IMR-90 (cell line): ENCODE measurements at regions not wholly inside any gene's neighbourhood (a gene's known extent, or its start where the extent isn't known, plus 50 kb on each side); places are given as distances from the start of the nearest gene placed in this dataset.
"Not testable (repeated sequence)": the region's sequence is repeated elsewhere in the genome, so short reads cannot be mapped to it uniquely, and the experiment has no call there.

Source experiments
- ATAC-seq: fragments of 200-7000 bp; cut with Tn5 transposase; 2 replicates; pipeline ENCODE4 v1.9.1; 2020; ENCODE audit warnings: low read depth, mild to moderate bottlenecking, moderate library complexity
- BruUV-seq: library from RNA; stranded (reverse); fragments of 400-500 nt; replicated peaks from 2 replicates; lab custom pipeline; 2021; lab: Mats Ljungman, UMichigan
- CTCF ChIA-PET: fragments of 300-600 bp; formaldehyde crosslinking; extraction: SDS; loops from one replicate; lab custom pipeline; 2021; ENCODE audit warnings: antibody characterized with exemption; lab: Yijun Ruan, JAX
- POLR2A ChIA-PET: fragments of 300-600 bp; sonication (Branson Sonifier 250); formaldehyde crosslinking; loops from one replicate; lab custom pipeline; 2022; ENCODE audit warnings: antibody characterized with exemption; ENCODE audit not compliant: unreplicated experiment; lab: Charles Lee
- DNase-seq: peaks from one replicate; pipeline ENCODE4 v3.0.0; 2013
- H2AFZ ChIP-seq: replicated peaks from 2 replicates; pipeline ENCODE3; 2013; ENCODE audit warnings: low read length, mild to moderate bottlenecking; ENCODE audit not compliant: poor library complexity
- H2AK5ac ChIP-seq: 2 replicates; pipeline ENCODE4 v1.6.1; 2013; ENCODE audit warnings: low read depth, low read length, inconsistent platforms
- H2AK9ac ChIP-seq: replicated peaks from 2 replicates; pipeline ENCODE3; 2013; ENCODE audit warnings: mild to moderate bottlenecking, low read depth, low read length, moderate library complexity; ENCODE audit not compliant: poor library complexity
- H2BK120ac ChIP-seq: 2 replicates; pipeline ENCODE4 v1.6.1; 2013; ENCODE audit warnings: low read depth, low read length, inconsistent platforms
- H2BK15ac ChIP-seq: 3 replicates; pipeline ENCODE4 v1.6.1; 2013; ENCODE audit warnings: low read depth, low read length, inconsistent platforms
- H2BK20ac ChIP-seq: 2 replicates; pipeline ENCODE4 v1.6.1; 2013; ENCODE audit warnings: low read depth, mild to moderate bottlenecking, inconsistent platforms, low read length, moderate library complexity
- H2BK5ac ChIP-seq: 2 replicates; pipeline ENCODE4 v1.6.1; 2013; ENCODE audit warnings: mild to moderate bottlenecking, low read depth, low read length, inconsistent platforms; ENCODE audit not compliant: poor library complexity, severe bottlenecking
- H3K14ac ChIP-seq: replicated peaks from 2 replicates; pipeline ENCODE4 v1.6.1; 2013; ENCODE audit warnings: low read depth, low read length, inconsistent platforms
- H3K18ac ChIP-seq: 2 replicates; pipeline ENCODE4 v1.6.1; 2013; ENCODE audit warnings: low read depth, low read length, control low read depth
- H3K23ac ChIP-seq: 2 replicates; pipeline ENCODE4 v1.6.1; 2013; ENCODE audit warnings: low read depth, low read length, inconsistent platforms
- H3K27ac ChIP-seq: 2 replicates; pipeline ENCODE4 v1.5.1; 2013; ENCODE audit warnings: mild to moderate bottlenecking, control low read depth, low read length; ENCODE audit not compliant: insufficient read depth
- H3K27me3 ChIP-seq: 2 replicates; pipeline ENCODE4 v1.6.1; 2013; ENCODE audit warnings: low read length; ENCODE audit not compliant: control insufficient read depth, insufficient read depth
- H3K36me3 ChIP-seq: 2 replicates; pipeline ENCODE4 v1.6.1; 2013; ENCODE audit warnings: low read length, mixed read lengths; ENCODE audit not compliant: control insufficient read depth, insufficient read depth
- H3K4ac ChIP-seq: 2 replicates; pipeline ENCODE4 v1.6.1; 2013; ENCODE audit warnings: low read depth, low read length, inconsistent platforms
- H3K4me1 ChIP-seq: 2 replicates; pipeline ENCODE4 v1.6.1; 2013; ENCODE audit warnings: low read length, mixed read lengths; ENCODE audit not compliant: control insufficient read depth, insufficient read depth
- H3K4me2 ChIP-seq: 2 replicates; pipeline ENCODE4 v1.6.1; 2013; ENCODE audit warnings: low read depth, mild to moderate bottlenecking, control low read depth, low read length, moderate library complexity
- H3K4me3 ChIP-seq: 2 replicates; pipeline ENCODE4 v1.5.1; 2013; ENCODE audit warnings: low read depth, mild to moderate bottlenecking, control low read depth, low read length, moderate library complexity; ENCODE audit not compliant: insufficient read depth
- H3K56ac ChIP-seq: 2 replicates; pipeline ENCODE4 v1.6.1; 2013; ENCODE audit warnings: low read length, inconsistent platforms; ENCODE audit not compliant: insufficient read depth; ENCODE audit errors: extremely low read depth
- H3K79me1 ChIP-seq, 2 experiments: 2 replicates each; pipeline ENCODE4 v1.6.1; 2013; ENCODE audit warnings: low read length in 2 of 2, inconsistent platforms in 1 of 2, low read depth in 1 of 2
- H3K9ac ChIP-seq: 2 replicates; pipeline ENCODE4 v1.6.1; 2013; ENCODE audit warnings: low read depth, low read length, control low read depth
- H3K9me1 ChIP-seq: 2 replicates; pipeline ENCODE4 v1.6.1; 2013; ENCODE audit warnings: low read length, inconsistent platforms; ENCODE audit not compliant: insufficient read depth
- H3K9me3 ChIP-seq: 2 replicates; pipeline ENCODE4 v1.6.1; 2013; ENCODE audit warnings: low read length; ENCODE audit not compliant: control insufficient read depth, insufficient read depth
- H4K20me1 ChIP-seq: 2 replicates; pipeline ENCODE4 v1.6.1; 2013; ENCODE audit warnings: low read length, inconsistent platforms; ENCODE audit not compliant: insufficient read depth
- H4K5ac ChIP-seq: 2 replicates; pipeline ENCODE4 v1.6.1; 2013; ENCODE audit warnings: mild to moderate bottlenecking, low read depth, low read length, control low read depth
- H4K8ac ChIP-seq, 2 experiments: 2 replicates each; pipeline ENCODE4 v1.6.1; 2013; ENCODE audit warnings: low read depth in 2 of 2, low read length in 2 of 2, control low read depth in 1 of 2, inconsistent platforms in 1 of 2
- H4K91ac ChIP-seq: 2 replicates; pipeline ENCODE4 v1.6.1; 2013; ENCODE audit warnings: low read depth, low read length, inconsistent platforms; ENCODE audit not compliant: insufficient read depth
- MAFK ChIP-seq: IDR thresholded peaks from 2 replicates; pipeline ENCODE4 v1.6.1; 2012; ENCODE audit warnings: low read depth, low read length, improper control_type of control experiment
- MAZ ChIP-seq: IDR thresholded peaks from 2 replicates; pipeline ENCODE4 v1.6.1; 2012; ENCODE audit warnings: low read depth, mild to moderate bottlenecking, low read length, improper control_type of control experiment, moderate library complexity, borderline replicate concordance
- RCOR1 ChIP-seq: IDR thresholded peaks from 2 replicates; pipeline ENCODE4 v1.6.1; 2012; ENCODE audit warnings: mild to moderate bottlenecking, low read length, improper control_type of control experiment; ENCODE audit not compliant: insufficient replicate concordance
- RFX5 ChIP-seq: IDR thresholded peaks from 2 replicates; pipeline ENCODE4 v1.8.0; 2012; ENCODE audit warnings: low read depth, mild to moderate bottlenecking, low read length, moderate library complexity
- WGBS, 2 experiments: methylation state at CpG; one replicate each; pipeline versions ENCODE4 v1.1.5 to v1.1.7; 2013; ENCODE audit warnings: missing lambda C conversion rate in 2 of 2; ENCODE audit not compliant: insufficient read length in 1 of 2; ENCODE audit errors: extremely low coverage in 2 of 2; 5-methylcytosine and 5-hydroxymethylcytosine counted together
- dilution Hi-C: fragments of 300-500 bp; cut with HindIII; formaldehyde crosslinking; loops from one replicate; pipeline ENCODE4 v1.14.3; 2018; ENCODE audit warnings: low sequenced_read_pairs; ENCODE audit not compliant: unreplicated experiment
- in situ Hi-C: fragments of 300-500 bp; cut with MboI; formaldehyde crosslinking; loops from 3 replicates; pipeline ENCODE4 v1.14.3; 2019; ENCODE audit warnings: low sequenced_read_pairs, inconsistent platforms, mixed read lengths
- intact Hi-C: fragments of 100-400 bp; cut with micrococcal nuclease; formaldehyde crosslinking; loops from 2 replicates; pipeline ENCODE4 v1.10.0; 2022

DNA sequence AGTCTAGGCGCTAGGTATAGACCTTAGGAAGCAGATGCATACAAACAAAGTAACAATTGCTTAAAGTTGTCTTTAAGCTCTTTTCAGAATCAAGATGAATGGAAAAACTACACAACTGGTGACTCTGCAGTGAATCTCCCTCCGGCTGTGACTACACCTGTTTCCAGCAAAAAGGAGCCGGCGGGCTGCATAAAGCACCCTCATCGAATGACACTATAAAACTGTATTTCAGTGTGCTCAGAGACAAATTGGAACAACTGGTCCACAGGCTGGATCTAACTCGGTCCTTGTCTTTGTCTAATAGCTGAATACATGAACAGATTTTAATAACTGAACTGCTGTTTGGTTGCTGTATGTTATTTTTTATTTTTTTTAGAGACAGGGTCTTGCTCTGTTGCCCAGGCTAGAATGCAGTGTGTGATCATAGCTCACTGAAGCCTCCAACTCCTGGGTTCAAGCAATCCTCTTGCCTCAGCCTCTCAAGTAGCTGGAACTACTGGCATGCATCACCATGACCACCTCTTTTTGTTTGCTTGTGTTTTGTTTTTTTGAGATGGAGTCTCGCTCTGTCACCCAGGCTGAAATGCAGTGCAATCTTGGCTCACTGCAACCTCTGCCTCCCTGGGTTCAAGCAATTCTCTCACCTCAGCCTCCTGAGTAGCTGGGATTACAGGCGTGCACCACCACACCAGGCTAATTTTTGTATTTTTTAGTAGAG lies 64.2 kb upstream of the SVIL start:
- Histone ChIP-seq H3K9me1 (peaks cover 13% of the 10 kb centered on the region), H3K4me3 (no peak overlapping the region), H3K23ac (no peak overlapping the region), H3K14ac (no peak overlapping the region), H3K4ac (no peak overlapping the region), H3K27me3 (no peaks in the 10 kb centered on the region), H3K4me1 (peaks cover 7% of the 10 kb centered on the region; the same call in 1 of the 2 replicates), H3K9ac (no peak overlapping the region), H3K18ac (no peak overlapping the region), H4K91ac (no peak overlapping the region), H4K8ac (no peak overlapping the region), H3K9me3 (no peaks in the 10 kb centered on the region), H4K5ac (no peak overlapping the region), H2BK5ac (no peak overlapping the region), H3K27ac (no peak overlapping the region), H2BK120ac (no peak overlapping the region), H3K56ac (no peak overlapping the region), H3K4me2 (no peak overlapping the region), H2AK9ac (no peak overlapping the region), H3K36me3 (peaks cover 2% of the 10 kb centered on the region; the same call in 1 of the 2 replicates), H2AK5ac (no peak overlapping the region), H2AFZ (no peak overlapping the region), H3K79me1 (peaks cover 20 to 51% of the 10 kb centered on the region in 2 experiments), H4K20me1 (peaks cover 40% of the 10 kb centered on the region), H2BK20ac (no peak overlapping the region), H2BK15ac (no peak overlapping the region)
- intact Hi-C loops (no loop called here), dilution Hi-C loops (no loop called here), in situ Hi-C loops (no loop called here)
- CTCF ChIA-PET: interaction anchor here (0.6 to 1.2 kb wide), 2 partner anchors 11 to 62 kb away, joined by 3 to 4 read pairs; no protein-coding TSS in a partner anchor
- ATAC-seq: no peak
- BruUV-seq: no TSS peak
- POLR2A ChIA-PET: no interaction called here
- WGBS, 2 experiments: 96% methylated on average over 5 of the region's 8 CpGs; no CpG with 5 or more reads in 1 of the 2 experiments
- no peak for DNase-seq
- TF ChIP-seq MAFK (no peak), RFX5 (no peak), RCOR1 (no peak), MAZ (no peak)

DNA sequence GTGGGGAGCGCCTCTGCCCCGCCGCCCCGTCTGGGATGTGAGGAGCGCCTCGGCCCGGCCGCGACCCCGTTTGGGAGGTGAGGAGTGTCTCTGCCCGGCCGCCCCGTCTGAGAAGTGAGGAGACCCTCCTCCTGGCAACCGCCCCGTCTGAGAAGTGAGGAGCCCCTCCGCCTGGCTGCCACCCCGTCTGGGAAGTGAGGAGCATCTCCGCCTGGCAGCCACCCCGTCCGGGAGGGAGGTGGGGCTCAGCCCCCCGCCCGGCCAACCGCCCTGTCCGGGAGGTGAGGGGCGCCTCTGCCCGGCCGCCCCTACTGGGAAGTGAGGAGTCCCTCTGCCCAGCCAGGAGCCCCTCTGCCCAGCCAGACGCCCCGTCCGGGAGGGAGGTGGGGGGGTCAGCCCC lies 61.8 kb upstream of the SVIL start:
- H2BK120ac ChIP-seq, H3K23ac ChIP-seq, H3K18ac ChIP-seq, H3K56ac ChIP-seq, H2BK5ac ChIP-seq, H3K36me3 ChIP-seq, POLR2A ChIA-PET, CTCF ChIA-PET, intact Hi-C loops, H4K8ac ChIP-seq, H3K4me1 ChIP-seq, H3K14ac ChIP-seq, H4K91ac ChIP-seq, H3K4me3 ChIP-seq, H2AFZ ChIP-seq, H2AK5ac ChIP-seq, BruUV-seq, H3K27me3 ChIP-seq, H4K5ac ChIP-seq, H3K4me2 ChIP-seq, H3K4ac ChIP-seq, H3K27ac ChIP-seq, dilution Hi-C loops, H3K9ac ChIP-seq, in situ Hi-C loops, H3K9me3 ChIP-seq, H2BK20ac ChIP-seq, DNase-seq, H2BK15ac ChIP-seq, ATAC-seq, H2AK9ac ChIP-seq: not testable (repeated sequence)
- H4K20me1 ChIP-seq: peaks cover 47% of the 10 kb centered on the region
- peaks cover 16% of the 10 kb centered on the region for H3K9me1 ChIP-seq
- peaks cover 28 to 51% of the 10 kb centered on the region in 2 experiments for H3K79me1 ChIP-seq
- 98% methylated on average over 8 of the region's 30 CpGs; no CpG with 5 or more reads in 1 of the 2 experiments for WGBS, 2 experiments
